ENCODE measurements at regions not wholly inside any gene's neighbourhood (a gene's known extent, or its start where the extent isn't known, plus 50 kb on each side); places are given as distances from the start of the nearest gene placed in this dataset.

GRCh38 chr4:176539091-176539784 is 219.5 kb downstream of the SPCS3 start:
- no peak for TF ChIP-seq CTCF (IDR thresholded peaks at IDR 0.05; ENCODE audit: low read length, missing control alignments)
- H3K4me3 ChIP-seq (replicated peaks; ENCODE audit: low read depth, low read length): no peak overlapping the region

GRCh38 chr4:176539785-176540175 is 220.0 kb downstream of the SPCS3 start:
- no peak overlapping the region for H3K4me3 ChIP-seq (replicated peaks; ENCODE audit: low read depth, low read length)
- peak; percentile 50 for DNase-seq (ENCODE audit: low read depth)
- TF ChIP-seq CTCF (IDR thresholded peaks at IDR 0.05; ENCODE audit: low read length, missing control alignments): no peak

More at GRCh38 chr4:176539091-176539784, 219.5 kb downstream of the SPCS3 start:
- DNase-seq (ENCODE audit: low read depth): no peak

- no peak for TF ChIP-seq CTCF (IDR thresholded peaks at IDR 0.05; ENCODE audit: low read length, missing control alignments)
- peak; percentile 29 for DNase-seq (ENCODE audit: low read depth)
- no peak overlapping the region for H3K4me3 ChIP-seq (replicated peaks; ENCODE audit: low read depth, low read length)
Measured at GRCh38 chr4:176540814-176541213, 221.0 kb downstream of the SPCS3 start.

- DNase-seq (ENCODE audit: low read depth): peak; percentile 38
- no peak overlapping the region for H3K4me3 ChIP-seq (replicated peaks; ENCODE audit: low read depth, low read length)
- TF ChIP-seq CTCF (IDR thresholded peaks at IDR 0.05; ENCODE audit: low read length, missing control alignments): no peak
Measured at GRCh38 chr4:176545872-176546271, 226.1 kb downstream of the SPCS3 start.

- DNase-seq (ENCODE audit: low read depth): peak; percentile 44
- H3K4me3 ChIP-seq (replicated peaks; ENCODE audit: low read depth, low read length): no peak overlapping the region
- no peak for TF ChIP-seq CTCF (IDR thresholded peaks at IDR 0.05; ENCODE audit: low read length, missing control alignments)
Measured at GRCh38 chr4:176546975-176547374, 227.2 kb downstream of the SPCS3 start.

GRCh38 chr4:176548571-176548970 is 228.8 kb downstream of the SPCS3 start:
- DNase-seq (ENCODE audit: low read depth): no peak

More at GRCh38 chr4:176548571-176548970, 228.8 kb downstream of the SPCS3 start:
- H3K4me3 ChIP-seq (replicated peaks; ENCODE audit: low read depth, low read length): no peak overlapping the region
- TF ChIP-seq CTCF (IDR thresholded peaks at IDR 0.05; ENCODE audit: low read length, missing control alignments): no peak
